ENCODE measurements at regions not wholly inside any gene's neighbourhood (a gene's known extent, or its start where the extent isn't known, plus 50 kb on each side); places are given as distances from the start of the nearest gene placed in this dataset.
"Not testable (repeated sequence)": the region's sequence is repeated elsewhere in the genome, so short reads cannot be mapped to it uniquely, and the experiment has no call there.

GRCh38 chr3:159047361-159047760, 245.5 kb downstream of the MFSD1 start:
- DNase-seq: no peak

- DNase-seq: not testable (repeated sequence)
These were observed 250.6 kb downstream of the MFSD1 start for GRCh38 chr3:159052494-159052893.

DNA sequence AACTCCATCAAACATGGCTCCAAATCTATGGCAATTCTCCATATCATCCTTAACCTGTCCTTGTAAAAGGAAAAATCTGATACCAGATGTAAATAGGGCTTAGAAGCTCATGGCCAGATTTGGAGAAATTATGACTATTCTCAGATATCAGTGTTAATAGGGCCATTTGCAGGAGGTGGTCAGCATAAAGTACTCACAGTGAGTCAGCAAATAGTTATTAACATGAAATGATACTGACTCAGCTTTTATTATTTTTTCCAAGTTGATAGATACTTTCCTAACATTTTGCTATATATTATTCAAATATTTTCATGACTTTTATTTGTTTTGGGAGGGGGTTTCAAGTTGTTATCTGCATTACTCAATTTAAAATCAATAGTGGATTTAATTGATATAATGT, 255.8 kb downstream of the MFSD1 start:
- no peak for DNase-seq

- DNase-seq: no peak
These were observed 257.0 kb downstream of the MFSD1 start for GRCh38 chr3:159058859-159059258.

DNA sequence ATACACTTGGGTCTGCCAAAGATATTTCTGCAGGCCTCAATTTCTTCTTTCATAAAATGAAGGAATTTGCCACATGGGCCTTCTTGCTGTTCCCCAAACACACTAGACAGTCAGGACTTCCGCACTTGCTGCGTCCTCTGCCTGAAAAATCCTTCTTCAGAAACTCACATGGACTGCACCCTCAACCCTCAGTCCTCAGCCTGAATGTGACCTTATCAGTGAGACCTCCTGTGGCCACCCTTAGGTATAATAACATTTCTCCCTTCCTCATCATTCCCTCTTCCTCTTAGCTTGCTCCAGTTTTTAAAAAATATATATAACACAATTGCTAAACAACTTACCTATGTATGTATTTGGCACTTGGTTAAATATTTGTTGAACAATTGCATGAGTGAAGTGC, 257.5 kb downstream of the MFSD1 start:
- DNase-seq: no peak

- no peak for DNase-seq
These were observed 261.0 kb downstream of the MFSD1 start for GRCh38 chr3:159062734-159063410.

DNA sequence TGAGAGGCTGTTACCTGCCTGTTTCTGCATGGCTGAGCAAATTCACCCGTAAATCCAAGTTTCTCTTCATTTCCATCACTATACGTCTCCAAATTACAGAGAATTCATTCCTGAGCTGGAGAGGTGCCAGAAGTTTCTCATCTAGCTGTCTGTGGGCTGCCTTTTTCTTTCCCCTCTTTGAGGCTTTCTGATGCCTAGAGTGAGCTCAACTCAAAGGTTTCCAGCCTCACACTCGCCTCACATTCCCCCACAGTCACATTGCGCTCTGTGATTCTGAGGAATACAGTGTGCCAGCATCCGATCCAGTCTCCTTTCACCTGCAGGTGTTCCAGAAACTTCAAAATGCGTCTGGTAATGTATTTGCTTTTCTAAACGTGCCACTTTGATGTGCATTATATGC, 267.2 kb downstream of the MFSD1 start, which contains the start of gene IQCJ:
Gene IQCJ (plus strand): TSS at position 229 of the 400 bp plus-strand sequence.
- no peak for DNase-seq

DNA sequence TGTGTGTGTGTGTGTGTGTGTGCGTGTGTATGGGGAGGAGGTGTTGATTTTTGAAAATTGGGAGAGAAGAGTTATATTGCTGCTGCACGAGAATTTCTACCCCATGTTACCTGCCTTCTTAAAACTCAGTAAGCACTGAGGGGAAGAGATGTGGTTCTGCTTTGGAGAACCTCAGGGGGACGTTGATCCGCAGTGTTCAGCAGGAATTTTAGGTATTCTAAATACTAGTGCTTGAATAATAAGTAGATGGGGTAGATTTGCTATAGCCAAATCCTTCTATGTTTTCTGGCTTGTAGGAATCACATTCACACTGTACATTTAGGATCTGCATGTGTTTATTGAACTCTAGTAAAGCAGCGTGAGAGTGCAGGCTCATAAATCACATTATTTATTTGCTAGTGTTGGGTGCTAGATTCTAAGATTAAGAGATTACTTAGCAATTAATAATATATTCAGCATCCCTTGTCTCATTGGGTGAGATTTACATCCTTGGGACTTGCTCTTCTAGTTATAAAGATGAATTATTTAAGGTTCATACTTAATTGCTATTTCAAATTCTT, 268.1 kb downstream of the MFSD1 start:
- DNase-seq: no peak

DNA sequence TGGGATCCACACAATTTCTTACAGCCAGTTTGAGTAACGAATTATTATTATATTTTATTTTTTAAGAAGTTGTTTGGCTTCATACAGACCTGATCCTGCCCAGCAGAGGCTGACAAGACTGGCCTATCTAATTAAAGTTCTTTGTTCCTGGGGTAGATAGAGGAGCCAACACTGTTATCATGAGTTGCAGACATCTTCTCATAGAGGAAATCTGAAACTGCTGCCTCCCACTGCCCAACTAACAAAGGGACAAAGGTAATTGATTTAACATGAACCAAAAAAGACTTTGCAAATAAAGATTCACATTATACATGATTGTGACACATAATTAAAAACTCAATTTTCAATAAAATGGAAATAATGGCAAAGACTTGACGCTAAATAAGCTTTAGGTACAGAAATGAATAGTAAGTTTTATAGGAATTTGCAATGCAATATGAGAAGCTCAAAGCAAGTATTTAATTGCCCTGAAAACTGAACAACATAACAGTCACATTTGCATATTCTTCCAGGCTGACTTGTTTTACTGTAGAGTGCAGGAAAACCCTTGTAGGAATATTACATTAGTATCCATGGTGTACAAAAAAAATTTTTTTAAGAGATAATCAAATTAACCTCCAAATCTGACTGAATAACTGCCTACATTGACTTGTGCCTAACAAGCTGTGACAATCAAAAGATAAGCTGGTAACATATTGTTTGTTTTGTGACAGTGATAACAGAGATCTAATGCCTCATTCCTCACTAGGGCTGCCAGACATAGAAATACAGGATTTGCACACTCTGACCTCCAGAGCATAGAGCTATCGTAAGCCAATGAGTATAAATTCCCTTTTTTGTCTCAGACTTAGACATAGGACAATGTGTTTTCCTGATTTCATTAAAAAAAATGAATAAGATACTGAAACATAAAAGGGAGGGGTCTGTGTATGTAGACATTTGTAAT, 273.2 kb downstream of the MFSD1 start:
- no peak for DNase-seq

DNA sequence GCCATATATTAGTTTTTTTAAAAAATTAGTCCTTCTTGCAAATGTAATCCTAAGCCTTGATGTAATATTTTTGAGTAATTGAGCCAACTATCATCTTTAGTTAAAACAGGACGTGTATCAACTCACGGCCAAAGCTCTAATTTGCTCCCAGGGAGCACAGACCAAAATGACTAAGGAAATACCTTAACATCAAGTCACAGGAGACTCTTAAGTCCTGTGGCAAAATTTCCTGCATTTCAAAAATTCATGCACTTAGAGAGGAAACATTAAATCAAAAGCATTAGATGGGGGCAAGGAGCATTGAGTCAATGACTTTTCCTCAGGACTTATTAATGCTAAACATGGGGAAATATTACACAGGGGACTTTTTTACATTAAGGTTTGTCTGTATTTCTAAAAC, 276.0 kb downstream of the MFSD1 start:
- no peak for DNase-seq

DNA sequence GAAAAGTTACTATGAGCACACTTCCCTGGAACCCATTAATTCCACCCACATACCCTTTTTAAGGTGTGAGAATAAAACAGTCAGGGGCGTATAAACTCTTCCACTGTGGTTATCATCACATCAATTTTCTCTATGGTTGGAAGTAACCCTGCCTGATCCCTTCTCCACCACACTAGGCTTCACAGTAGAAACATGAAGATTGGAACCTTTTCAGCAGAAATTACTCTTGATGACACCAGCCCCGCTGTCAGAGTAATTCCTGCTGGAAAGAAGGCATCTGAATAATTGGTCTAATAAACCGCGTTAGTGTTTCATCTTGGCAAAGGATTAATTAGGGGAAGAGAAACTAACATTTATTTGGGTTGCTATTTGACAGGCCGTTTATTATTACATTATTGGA, 278.4 kb downstream of the MFSD1 start:
- DNase-seq: no peak

DNA sequence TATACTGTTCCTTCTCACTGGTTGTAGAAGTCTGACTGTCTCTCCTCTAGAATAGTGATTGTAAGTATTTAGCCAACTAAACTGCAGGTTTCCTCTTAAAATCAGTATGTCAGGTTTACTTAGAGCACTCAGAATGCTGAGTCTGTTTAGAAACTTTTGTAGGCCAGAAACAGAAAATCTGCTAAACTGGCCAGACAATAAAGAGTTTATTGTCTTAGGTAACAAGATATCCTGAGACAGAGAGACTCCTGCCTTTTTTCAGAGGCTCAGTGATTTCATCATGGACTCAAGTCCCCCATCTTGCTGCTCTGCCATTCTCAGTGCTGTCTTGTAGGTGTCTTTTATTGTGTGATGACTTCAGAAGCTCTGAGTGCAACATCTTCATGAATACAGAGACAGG, 279.0 kb downstream of the MFSD1 start:
- no peak for DNase-seq

DNA sequence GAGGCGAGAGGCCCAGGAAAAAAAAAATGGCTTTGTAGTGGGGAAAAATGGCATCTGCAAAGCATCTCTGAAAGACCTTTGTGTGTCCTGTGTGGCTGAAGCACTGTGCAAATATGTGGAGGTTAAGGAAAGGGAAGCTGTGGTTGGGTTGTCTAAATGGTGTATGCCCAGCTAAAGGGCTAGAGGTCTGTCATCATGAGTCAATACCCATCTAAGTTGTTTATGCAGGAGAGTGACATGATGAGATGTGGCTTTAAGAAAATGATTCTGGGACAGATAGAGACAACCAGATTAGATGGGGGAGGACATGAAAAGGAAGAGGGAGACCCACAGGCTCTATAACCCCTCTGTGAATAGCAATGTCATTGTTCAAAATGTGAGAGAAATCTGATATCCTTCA, 280.7 kb downstream of the MFSD1 start:
- DNase-seq: no peak

- DNase-seq: no peak
These were observed 290.1 kb downstream of the MFSD1 start for GRCh38 chr3:159091936-159092335.

DNA sequence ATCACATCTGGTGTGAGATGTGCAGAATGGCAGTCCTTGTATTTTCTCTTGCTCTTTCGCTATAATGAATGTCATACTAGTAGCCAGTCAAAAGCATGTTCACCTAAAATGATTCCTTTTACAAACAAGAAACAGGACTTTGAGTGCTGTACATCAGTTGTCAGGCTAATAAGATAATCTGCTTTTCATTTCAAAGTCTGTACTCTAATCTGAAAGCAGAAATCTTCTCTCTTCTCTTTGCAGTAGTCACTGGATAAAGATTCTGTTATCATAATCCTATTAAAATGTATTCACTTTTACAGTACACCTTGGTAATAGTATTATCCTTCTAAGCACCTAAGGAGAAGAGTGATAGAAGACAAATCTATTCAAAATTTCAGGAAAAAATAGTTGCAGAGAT, 300.1 kb downstream of the MFSD1 start:
- DNase-seq: no peak

- no peak for DNase-seq
These were observed 310.9 kb downstream of the MFSD1 start for GRCh38 chr3:159112724-159113123.

DNA sequence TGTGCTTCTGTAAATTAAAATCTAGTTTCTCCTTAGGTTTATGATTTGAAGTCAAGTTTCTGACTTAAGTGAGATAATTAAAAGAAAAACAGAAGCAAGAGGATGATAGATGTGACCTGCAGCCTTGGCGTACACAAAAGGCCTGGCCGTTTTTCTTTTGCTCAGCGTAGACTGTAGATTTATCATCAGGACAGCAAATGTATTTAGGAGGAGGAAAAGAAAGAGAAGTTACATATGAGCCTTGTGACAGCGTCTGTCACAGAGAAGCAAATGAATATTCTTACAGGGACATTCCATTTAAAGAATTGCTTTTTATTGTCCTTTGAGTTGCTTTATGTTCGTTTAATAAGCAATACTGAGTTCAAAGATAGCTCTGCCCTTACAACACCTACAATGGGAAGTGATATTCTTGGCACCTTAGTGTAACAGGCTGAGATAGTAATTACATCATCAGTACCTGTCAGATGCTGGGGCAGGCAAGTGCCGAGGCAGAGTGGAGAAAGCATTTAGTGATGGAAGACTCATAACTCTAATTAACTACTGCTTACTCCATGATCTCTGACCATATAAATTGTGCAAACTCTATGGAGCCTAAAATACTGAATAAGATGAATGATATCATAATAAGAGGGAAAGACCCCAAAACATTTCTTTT, 311.5 kb downstream of the MFSD1 start:
- DNase-seq: no peak

DNA sequence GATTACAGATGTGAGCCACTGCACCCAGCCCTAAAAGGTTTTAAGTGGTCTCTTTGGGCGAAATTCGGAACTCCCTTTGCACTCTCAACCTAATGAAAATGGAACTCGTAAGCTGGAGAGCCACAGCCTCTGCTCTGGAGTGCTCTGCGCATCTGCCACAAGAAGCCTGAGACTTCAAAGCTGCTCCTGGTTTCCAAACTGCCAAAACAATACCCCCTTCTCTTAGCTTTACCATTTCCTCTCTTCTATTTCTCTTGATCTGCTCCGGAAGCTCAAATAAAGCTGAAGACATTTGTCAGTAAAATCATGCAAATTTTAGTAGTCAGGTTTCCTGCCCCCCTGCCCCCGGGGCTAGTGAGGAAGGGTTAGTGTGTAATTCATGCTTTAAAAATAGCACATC, 312.7 kb downstream of the MFSD1 start:
- no peak for DNase-seq

DNA sequence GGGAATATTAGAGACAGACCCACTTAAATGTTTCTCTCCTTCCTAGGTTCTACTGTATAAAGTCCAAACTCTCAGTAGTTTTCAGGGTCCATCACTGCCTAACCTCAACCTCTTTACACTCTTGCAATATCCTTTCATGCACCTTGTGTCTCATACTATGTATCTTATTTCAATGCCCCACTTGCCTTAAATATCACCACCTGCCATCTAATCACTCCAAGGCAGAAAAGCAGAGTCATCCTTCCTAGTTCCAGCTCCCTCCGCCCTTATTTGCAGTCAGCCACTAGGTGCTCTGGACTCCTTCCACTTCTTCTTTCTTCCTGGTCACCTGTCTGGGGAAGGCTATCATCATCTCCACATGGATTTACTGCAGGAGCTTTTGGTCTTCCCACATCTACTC, 322.0 kb downstream of the MFSD1 start:
- DNase-seq: no peak

- DNase-seq: no peak
These were observed 324.6 kb downstream of the MFSD1 start for GRCh38 chr3:159126261-159127020.

GRCh38 chr3:159127021-159127392, 325.2 kb downstream of the MFSD1 start:
- DNase-seq: no peak

DNA sequence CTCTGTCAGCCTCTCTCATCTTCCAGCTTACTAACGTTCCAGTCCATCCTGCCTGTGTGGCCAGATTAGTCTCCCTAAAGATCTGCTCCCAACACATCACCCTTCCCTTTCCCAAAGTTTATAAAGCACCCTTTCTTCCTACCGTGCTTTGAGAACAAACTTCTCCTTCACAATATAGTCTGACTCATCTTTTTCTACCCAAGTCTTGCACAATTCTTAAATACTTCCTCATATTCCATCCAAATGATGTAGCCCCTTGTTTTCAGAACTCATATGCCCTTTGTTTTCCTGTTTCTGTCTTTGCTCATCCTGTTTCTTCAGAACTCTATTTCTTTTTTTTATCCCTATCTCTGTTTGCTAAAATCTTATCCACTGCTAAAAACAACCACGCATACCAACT, 326.8 kb downstream of the MFSD1 start:
- no peak for DNase-seq

Measured in C1 segment of cervical spinal cord (tissue), 14 donors.